GM21526 (cell line): ENCODE measurements at regions not wholly inside any gene's neighbourhood (a gene's known extent, or its start where the extent isn't known, plus 50 kb on each side); places are given as distances from the start of the nearest gene placed in this dataset.

Experiments used
- ATAC-seq: cut with Tn5 transposase; IDR thresholded peaks from one replicate; pipeline ENCODE4 v1.9.1; 2021; ENCODE audit warnings: moderate library complexity; ENCODE audit not compliant: unreplicated experiment, low FRiP score

DNA sequence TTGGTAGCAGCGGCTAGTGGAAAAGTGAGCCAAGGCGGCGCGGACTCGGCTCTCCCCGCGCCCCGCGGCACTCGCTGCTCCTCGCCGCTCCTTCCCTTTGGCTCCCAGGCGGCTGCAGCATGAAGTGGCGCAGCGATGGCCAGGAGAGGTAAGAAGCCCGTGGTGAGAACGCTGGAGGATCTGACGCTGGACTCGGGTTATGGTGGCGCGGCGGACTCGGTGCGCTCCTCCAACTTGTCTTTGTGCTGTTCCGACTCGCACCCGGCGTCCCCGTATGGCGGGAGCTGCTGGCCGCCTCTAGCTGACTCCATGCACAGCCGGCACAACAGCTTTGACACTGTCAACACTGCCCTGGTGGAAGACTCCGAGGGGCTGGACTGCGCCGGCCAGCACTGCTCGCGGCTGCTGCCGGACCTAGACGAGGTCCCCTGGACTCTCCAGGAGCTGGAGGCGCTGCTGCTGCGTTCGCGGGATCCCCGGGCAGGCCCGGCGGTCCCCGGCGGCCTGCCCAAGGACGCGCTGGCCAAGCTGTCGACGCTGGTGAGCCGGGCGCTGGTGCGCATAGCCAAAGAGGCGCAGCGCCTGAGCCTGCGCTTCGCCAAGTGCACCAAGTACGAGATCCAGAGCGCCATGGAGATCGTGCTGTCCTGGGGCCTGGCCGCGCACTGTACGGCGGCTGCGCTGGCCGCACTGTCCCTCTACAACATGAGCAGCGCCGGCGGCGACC lies 225.6 kb upstream of the CRY1 start:
- ATAC-seq = no peak

DNA sequence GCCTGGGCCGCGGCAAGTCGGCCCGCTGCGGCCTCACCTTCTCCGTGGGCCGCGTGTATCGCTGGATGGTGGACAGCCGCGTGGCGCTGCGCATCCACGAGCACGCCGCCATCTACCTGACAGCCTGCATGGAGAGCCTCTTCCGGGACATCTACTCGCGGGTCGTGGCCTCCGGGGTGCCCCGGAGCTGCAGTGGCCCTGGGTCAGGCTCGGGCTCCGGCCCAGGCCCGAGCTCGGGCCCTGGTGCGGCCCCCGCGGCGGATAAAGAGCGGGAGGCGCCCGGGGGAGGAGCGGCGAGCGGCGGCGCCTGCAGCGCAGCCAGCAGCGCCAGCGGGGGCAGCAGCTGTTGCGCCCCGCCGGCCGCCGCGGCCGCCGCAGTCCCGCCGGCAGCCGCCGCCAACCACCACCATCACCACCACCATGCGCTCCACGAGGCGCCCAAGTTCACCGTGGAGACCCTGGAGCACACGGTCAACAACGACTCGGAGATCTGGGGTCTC lies 226.2 kb upstream of the CRY1 start:
- ATAC-seq = no peak

DNA sequence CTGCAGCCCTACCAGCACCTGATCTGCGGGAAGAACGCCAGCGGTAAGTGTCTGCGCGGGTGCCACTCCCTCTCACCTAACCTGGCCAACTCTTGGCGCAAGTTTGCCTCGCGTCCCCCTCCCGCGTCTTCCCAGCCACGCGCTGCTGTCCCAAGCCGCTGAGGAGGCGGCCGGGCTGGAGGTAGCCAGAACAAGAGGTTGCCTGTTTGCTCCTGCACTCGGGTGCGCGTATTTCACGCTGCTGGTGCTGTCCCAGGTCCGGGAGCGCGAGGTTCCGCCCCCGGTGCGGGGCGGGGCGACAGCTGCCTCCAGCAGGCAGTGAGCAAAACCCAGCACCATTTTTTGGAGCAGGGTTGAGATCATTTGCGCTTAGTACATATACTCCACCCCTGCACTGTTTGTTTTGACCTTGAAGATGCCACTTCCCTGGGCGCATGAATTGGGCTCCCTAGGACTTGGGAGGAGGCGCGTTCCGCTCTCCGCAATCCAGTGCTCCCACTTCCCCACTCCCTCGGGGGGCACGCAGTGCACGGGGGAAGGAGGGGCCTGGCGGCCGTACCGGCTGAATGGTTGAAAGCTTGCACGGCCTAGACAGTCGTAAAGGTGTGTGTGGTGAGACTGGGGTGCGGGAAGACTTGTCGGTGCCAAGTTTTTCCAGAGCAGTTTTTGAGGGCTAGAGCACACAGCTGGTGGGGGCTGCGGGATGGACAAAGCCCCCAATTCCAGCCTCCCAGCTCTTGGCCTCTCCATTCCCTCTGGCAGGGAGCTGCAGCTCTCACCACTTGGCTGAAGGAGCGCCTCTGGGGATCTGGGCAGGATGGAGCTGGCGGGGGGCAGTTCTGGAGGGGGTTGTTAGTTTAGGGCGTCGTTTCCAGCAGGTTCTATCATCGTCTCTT lies 226.9 kb upstream of the CRY1 start:
- ATAC-seq = no peak

DNA sequence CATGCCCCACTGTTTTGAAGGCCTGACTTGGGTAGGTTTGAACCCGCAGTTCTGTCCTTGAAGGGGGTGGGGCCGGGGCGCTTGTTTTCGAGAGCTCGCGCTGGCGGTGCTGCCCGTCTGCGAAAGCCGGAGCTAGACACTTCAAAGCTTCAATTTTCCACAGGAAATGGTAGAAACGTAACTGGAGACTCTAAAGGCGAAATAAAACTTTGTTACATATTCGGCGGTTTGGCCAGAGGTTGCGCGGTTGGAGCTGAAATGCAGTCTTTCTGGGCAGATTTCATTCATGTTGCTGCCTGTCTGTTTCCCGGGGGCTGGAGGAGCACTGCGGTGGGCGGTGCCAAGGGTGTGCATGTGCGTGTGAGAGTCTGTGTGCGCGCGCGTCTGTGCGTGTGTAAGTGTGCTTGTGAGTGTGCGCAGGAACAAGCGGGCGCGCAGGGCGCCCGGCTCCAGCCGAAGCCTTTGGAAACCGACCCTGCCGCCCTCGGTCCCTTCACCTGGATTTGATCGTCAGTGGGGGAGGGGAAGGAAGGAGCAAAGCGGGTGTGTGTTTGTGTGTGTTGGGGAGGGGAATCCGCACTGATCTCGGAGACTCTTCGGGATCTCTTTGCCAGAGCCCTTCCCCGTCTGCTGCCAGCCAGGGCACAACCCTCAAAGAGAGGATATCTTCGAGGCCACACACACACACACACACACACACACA lies 227.7 kb upstream of the CRY1 start:
- no peak for ATAC-seq

DNA sequence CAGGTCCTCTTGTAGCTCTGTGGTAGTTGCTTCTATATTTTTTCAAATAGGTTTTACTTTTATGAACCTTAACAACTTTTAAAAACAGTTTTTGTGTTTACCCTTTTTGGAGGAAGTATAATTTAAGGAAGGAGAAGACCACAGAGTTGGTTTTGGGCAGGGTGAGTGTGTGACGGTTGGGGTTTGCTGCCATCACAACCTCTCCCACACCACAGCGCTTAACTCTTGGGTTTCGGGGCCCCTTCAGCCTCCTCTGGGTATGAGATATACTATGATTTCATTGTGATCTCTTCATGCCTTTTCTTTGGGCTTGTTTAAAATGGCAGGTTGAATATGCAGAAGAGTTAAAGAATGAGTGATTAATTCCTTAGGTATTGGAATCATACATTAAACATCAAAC lies 228.7 kb upstream of the CRY1 start:
- ATAC-seq = no peak

DNA sequence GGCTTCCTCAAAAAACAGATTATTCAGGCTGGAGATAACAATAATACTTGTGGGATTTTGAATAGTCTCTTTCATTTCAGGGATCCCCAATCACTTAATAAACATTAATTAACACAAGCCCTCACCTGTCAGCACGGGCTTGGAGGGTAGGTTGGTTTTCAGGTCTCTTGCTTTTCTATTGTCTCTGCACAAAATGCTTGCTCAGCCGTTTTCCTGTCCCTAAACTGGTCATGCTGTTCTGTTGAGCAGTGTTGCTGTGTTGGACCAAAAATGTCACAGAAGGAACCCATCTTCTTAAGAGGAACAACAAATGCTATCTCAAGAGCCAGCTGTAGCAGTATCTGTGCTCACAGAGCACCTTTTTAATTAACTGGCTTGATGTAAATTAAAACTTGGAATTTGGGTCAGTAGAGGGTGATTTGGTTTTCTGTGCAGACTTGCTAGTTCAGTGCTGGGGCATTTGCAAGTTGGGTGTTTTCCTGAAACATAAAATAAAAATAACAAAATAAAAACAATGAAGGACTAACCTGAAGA lies 231.8 kb upstream of the CRY1 start:
- ATAC-seq = no peak

DNA sequence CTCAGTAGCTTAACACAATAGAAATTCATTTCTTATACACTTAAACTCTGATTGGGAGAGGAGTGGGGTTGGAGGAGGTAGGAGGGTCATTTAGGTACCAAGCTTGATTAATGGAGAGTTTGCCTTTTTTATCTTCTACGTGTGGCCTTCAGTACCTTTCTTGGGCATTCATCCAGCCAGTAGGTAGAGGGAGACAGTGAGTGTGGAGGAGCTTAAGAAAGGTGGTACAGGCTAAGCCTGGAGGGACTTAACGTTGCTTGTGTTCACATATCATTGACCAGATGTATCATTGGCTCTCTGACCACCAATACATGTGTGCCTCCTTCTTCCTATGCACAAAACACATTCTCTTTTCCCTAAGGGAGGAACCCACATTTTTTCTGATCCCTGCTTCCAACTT lies 232.9 kb upstream of the CRY1 start:
- ATAC-seq = no peak

DNA sequence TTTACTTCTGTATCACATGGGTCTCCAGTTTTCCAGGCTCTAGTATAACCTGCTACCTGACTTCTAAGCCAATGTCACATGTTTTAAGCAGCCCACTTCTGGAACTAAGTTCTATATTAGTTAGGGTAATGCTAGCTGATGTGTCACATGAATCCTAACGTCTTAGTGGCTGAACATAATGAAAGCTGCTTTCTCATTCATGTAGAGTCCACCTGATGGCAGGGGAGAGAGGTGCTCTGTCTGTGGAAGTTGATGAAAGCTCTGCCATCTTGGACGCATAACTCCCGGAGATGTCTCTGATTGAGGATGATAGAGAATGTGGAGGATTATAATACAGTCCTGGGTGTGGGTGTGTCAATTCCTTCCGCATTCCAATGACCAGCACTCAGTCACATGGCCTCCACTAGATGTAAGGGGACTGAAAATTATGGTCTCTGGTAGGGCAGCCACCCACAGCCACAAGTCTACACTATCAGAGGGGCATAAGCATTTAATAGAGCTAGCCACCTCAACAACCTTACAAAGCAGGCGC lies 234.4 kb upstream of the CRY1 start:
- ATAC-seq = no peak

DNA sequence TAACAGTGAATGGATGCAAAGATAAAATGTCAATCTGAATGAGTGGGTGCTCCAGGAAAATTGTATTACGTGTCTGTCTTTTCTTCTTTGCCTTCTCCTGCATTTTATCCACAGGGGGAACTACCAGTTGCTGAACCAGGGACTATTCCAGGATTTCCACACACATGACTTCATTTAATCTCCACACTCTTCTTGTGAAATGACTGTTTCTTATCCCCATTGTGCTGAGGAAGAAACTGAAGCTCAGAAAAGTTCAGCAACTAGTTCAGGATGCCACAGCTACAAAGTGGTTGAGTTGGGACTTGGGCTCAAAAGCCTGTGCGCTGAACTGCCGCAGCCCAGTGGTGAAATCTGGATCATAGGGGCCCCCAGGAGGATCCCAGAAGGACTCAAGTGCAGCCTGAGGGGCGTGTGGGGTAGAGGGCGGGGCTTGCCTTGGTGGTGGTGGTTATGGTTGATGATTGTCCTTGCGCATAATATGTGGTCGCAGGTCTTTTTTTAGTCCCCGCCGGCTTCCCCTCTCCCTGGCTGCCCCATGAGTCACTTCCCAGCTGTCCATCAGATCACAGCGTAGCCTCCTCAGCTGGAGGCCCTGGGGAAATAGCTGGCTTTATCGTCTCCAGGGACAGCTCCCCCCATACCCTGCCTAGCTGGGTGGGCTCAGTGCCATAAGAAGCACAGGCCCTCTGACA lies 235.2 kb upstream of the CRY1 start:
- ATAC-seq = no peak

DNA sequence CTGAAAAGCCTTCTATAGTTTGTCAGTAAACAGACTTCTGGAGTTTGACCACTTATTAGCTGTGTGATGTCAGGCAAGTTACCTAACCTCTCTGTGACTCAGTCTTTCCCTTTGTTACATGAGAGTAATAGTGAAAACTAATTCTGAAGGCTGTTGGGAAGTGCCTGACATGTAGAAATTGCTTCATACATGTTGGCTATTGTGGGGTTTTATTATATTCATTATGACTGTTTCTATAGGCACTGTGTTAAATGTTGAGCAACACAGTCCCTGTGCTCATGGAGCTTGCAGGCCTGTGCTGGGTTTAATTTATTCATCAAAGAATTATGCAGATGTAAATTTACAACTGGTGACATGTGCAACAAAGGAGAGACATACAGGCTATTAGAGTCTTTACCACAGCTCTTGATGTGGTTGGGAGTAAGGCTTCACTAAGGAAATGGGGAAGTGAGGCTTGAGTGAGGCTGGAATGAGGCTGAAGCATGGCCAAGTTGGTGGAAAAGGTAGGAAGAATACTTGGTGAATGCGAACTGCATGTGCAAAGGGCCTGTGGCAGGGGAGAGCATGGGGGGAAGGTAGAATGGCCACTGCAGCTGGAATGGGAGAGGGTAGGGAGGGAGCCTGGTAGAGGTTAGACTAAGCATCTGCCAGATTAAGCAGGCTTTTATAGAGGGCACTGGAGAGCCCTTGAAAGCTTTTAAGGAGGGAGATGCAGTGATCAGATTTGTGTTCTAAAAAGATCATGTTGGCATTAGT lies 236.4 kb upstream of the CRY1 start:
- ATAC-seq = no peak

DNA sequence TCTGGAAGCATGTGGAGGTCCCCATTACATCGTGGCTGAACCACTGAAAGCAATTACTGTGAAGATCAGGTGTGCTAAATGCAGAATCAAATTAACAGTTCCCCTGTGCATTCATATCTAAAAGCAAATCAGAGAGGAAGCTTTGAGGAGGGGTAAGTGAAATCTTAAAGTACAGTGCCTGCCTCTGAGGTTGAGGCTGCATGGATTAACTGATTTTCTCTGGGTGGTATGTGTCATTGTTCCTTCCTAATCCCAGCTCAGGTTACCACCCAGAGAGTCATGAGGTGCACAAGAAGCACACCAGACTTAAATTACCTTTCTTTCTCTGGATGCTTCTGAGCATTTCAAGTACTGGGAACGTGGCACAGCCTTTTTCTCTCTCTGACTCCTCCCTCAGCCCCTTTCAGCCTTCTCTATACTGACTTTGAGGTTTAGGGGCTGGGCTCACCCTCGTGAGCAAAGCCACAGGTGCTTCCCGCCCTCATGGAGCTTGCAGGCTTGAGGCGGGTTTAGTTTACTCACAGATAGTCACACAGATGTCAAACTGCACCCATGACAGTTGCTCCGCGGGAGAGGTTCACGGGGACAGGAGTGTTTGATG lies 237.6 kb upstream of the CRY1 start:
- ATAC-seq = no peak

DNA sequence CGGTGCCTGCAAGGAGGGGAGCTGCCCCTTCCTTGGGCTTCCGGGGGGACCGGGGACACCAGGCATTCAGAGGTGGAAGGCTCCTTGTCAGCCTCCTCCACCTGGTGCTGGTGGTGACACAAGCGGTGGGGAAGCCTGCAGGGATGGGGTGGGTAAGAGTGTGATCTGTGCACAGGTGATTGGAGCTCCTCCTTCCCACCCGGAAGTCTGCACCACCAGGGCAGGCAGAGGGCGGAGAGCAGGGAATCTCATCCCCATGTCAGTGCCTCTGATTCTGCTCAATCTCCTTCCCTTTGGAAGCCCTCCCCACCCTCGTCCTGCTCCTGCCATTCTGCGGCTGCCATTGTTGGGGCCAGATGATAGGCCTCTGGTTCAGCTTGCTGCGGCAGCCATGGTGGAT lies 238.1 kb upstream of the CRY1 start:
- no peak for ATAC-seq

DNA sequence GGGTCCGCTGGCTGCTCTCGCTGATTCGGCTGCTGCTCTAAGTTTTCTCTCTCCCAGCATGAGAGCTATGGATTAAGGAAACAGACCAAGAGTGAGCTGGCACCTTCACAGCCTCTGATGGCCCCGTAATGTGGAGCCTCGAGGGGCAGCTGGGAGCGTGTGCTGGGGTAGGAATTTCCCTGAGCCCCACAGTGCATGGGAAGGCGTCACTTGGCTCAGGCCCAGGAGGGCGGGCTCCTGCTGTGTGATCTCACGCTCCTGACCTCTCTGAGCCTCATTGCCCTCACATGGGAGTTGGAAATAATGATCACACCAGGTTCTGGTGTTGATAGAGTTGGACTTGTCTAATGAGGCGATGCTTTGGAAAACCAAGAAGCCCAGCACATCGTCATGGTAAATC lies 238.6 kb upstream of the CRY1 start:
- ATAC-seq = no peak

DNA sequence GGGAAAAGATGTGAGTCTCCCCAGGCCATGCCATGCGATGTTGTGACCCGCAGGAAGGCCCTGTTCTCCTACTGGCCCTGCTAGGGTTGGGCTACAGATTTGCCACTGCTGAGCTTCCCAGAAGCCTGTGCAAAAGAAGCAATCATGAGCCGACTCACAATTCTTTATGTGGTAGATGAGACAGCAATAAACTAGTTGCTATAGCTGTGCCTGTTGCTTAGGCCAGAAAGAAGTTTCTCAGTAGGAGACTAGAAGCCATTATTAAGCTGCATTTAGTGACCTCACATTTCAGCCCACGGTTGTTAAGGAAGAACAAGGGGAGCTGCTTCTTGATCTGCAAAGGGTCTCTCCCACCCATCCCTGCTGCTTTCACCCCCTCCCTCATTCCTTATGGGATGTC lies 239.4 kb upstream of the CRY1 start:
- no peak for ATAC-seq

DNA sequence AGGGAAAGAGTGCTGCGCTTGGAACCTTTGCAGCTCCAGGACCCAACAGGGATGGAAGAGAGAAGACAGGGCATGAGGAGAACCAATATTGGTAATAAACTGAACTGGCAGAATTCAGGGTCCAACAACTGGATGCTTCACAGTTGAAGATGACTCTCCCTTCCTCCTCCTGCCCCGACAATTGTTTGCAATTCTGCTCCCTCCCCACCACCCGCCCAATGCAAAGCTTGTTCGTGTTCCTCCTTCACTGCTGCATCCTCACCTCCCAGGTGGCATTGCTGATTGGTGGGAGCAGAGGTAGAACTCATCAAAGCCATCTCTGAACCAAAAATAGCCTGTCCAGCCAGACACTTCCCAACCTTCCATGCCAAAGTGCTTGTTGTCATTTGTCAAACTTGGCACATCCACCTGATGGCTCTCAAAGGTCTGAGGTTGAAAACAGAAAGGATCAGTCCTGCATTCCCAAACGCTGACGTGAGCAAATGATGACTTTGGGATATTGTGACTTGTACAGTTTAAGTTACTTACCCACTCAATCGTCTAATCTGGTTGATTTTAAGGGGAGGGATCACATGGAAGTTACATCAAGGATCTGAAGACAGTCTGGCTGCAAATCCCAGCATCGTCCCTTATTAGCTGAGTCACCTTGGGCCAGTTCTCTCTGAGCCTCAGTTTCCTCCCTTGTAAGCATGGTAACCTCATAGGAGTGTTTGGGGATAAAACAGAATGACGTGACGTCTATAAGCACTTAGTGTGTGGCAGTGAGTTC lies 242.6 kb upstream of the CRY1 start:
- no peak for ATAC-seq

DNA sequence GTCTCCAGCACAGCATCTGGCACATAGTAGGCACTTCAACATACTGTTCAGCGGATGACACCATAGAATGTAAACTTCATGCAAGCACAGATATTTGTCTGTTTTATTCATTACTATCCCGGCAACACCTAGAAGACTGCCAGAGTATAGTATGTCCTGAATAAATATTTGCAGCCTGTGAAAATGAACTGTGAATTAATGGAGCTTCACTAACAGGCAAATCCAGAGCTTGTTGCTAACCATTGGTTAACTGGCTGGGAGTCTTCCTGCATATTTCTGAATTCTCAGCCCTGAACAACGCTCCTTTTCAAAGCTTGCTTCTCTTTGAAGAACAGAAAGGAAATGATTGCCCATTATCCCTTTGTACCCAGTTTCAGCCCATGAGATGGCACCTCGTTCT lies 243.3 kb upstream of the CRY1 start:
- ATAC-seq = no peak

DNA sequence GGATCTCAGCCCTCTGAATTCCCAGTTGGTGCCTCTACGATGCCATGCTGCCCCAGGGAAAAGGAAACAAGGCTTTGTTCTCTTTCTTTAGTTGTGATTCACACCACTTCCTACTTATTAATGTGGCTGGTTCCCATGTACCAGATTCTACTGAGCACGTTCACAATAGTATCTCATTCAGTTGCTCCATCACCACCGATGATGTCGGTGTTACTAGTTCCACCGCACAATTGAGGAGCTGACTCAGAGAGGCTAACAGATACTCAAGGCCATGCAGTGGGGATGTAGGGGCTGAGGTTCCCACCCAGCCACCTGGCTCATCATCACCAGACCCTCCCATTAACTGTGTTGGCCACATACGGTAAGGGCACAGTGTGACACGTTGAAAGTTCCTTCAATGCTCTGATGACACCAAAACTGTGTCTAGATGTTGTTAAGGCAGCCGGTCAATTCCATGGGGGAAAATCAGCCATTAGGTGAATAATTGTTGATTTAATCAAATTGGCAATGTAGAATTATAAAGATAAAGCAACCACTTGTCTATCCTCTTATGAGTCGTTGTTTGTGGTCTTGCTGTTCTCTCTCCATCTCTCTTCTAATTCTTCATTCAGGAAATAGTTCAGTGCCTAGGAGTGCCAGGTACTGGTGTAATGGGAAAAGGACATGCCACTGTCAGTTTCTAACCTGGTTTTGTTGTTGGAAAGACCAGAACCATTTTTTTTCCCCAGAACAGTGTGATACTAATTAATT lies 244.2 kb upstream of the CRY1 start:
- no peak for ATAC-seq

DNA sequence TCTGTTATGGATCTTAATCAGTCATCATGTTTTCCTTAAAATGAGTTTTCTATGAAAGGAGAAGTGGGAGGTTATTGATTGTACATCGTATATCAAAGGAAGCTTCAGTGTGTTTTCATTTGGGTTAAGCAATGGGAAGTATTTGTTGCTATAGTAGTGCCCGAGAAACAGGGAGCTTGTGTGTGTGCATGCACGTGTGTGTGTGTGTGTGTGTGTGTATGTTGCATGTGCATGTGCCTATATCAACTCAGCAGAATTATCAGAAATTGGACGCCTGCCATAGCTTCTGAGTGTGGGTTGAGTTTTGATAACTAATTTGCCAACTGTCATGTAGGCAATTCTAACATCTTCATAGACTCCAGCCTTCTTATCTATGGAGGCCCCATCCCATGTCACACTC lies 246.1 kb upstream of the CRY1 start:
- ATAC-seq = no peak
